IPS-18a (cell line): ENCODE measurements at regions not wholly inside any gene's neighbourhood (a gene's known extent, or its start where the extent isn't known, plus 50 kb on each side); places are given as distances from the start of the nearest gene placed in this dataset.
"Not testable (repeated sequence)": the region's sequence is repeated elsewhere in the genome, so short reads cannot be mapped to it uniquely, and the experiment has no call there.

Experiments
- H3K27ac ChIP-seq: one replicate; pipeline ENCODE4 v1.5.1; 2013; ENCODE audit warnings: low read length
- H3K27me3 ChIP-seq: one replicate; pipeline ENCODE4 v1.6.1; 2013; ENCODE audit warnings: mild to moderate bottlenecking, low read length; ENCODE audit not compliant: control insufficient read depth, insufficient read depth
- H3K36me3 ChIP-seq: one replicate; pipeline ENCODE4 v1.6.1; 2013; ENCODE audit warnings: low read depth, low read length; ENCODE audit not compliant: control insufficient read depth
- H3K4me1 ChIP-seq: one replicate; pipeline ENCODE4 v1.6.1; 2013; ENCODE audit warnings: low read depth, low read length; ENCODE audit not compliant: control insufficient read depth
- H3K4me3 ChIP-seq: one replicate; pipeline ENCODE4 v1.5.1; 2013; ENCODE audit warnings: low read length
- H3K9ac ChIP-seq: one replicate; pipeline ENCODE4 v1.6.1; 2013; ENCODE audit warnings: mild to moderate bottlenecking, low read length, moderate library complexity
- H3K9me3 ChIP-seq: one replicate; pipeline ENCODE4 v1.6.1; 2013; ENCODE audit warnings: low read depth, low read length; ENCODE audit not compliant: control insufficient read depth

GRCh38 chr5:135156337-135156714 is 122.3 kb upstream of the PITX1 start:
- Histone ChIP-seq H3K36me3 (no peaks in the 10 kb centered on the region), H3K27me3 (no peaks in the 10 kb centered on the region), H3K4me1 (no peaks in the 10 kb centered on the region), H3K4me3 (no peak overlapping the region), H3K9me3 (no peaks in the 10 kb centered on the region), H3K9ac (no peak overlapping the region), H3K27ac (no peak overlapping the region)

GRCh38 chr5:135155616-135156214 is 121.7 kb upstream of the PITX1 start:
- Histone ChIP-seq H3K27me3 (no peaks in the 10 kb centered on the region), H3K4me3 (no peak overlapping the region), H3K9ac (no peak overlapping the region), H3K36me3 (no peaks in the 10 kb centered on the region), H3K9me3 (no peaks in the 10 kb centered on the region), H3K4me1 (peaks cover under 1% of the 10 kb centered on the region), H3K27ac (no peak overlapping the region)

- no peaks in the 10 kb centered on the region for H3K9me3 ChIP-seq
- H3K36me3 ChIP-seq, result no peaks in the 10 kb centered on the region
- no peak overlapping the region for H3K4me3 ChIP-seq
- H3K9ac ChIP-seq, result no peak overlapping the region
- H3K4me1 ChIP-seq, result peaks cover 3% of the 10 kb centered on the region
- no peaks in the 10 kb centered on the region for H3K27me3 ChIP-seq
- H3K27ac ChIP-seq, result no peak overlapping the region
These were observed 120.9 kb upstream of the PITX1 start for GRCh38 chr5:135154961-135155360.

DNA sequence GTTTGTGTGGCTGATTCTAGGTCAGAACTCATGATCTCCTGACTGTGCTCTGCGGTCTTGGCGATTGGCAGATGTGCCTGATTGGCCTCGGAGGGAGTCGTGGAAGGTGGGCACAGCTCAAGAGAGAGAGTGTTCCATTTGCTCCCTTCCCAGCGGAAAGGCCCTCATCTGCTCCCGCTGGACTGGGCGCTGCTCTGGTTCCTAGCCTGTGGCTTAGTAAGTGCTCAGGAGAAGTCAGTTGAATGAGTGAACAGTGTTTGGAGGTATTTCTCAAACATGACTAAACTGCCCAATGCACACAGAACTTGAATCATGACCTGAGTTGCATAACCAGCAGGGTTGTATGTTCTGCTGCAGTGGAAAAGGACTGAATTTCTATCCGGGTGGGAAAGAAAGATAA is 120.2 kb upstream of the PITX1 start:
- Histone ChIP-seq H3K9me3 (no peaks in the 10 kb centered on the region), H3K4me1 (peaks cover 3% of the 10 kb centered on the region), H3K36me3 (no peaks in the 10 kb centered on the region), H3K9ac (no peak overlapping the region), H3K27me3 (no peaks in the 10 kb centered on the region), H3K4me3 (no peak overlapping the region), H3K27ac (no peak overlapping the region)

DNA sequence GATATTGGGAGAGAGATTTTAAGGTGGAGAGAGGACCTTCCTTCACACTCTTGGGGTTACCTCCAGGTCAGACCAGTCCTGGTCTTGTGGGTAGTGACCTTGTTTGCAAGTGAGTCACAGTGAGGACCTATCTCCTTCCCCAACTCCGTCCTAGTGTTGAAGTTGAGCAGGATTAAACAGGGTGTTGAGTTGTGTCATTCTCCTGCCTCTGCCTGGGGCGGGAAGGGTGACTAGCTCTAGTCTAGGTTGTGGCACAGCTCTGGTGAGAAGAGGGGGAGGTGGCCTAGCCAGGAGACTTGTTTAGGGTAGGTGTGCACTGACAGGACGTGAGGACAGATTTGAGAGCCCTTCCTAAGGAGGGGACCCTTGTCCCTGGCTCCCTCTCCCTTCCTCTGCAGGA is 119.6 kb upstream of the PITX1 start:
- no peak overlapping the region for H3K9ac ChIP-seq
- H3K4me3 ChIP-seq, result no peak overlapping the region
- H3K27ac ChIP-seq, result no peak overlapping the region
- H3K27me3 ChIP-seq, result no peaks in the 10 kb centered on the region
- peaks cover 3% of the 10 kb centered on the region for H3K4me1 ChIP-seq
- H3K36me3 ChIP-seq, result no peaks in the 10 kb centered on the region
- H3K9me3 ChIP-seq, result no peaks in the 10 kb centered on the region

DNA sequence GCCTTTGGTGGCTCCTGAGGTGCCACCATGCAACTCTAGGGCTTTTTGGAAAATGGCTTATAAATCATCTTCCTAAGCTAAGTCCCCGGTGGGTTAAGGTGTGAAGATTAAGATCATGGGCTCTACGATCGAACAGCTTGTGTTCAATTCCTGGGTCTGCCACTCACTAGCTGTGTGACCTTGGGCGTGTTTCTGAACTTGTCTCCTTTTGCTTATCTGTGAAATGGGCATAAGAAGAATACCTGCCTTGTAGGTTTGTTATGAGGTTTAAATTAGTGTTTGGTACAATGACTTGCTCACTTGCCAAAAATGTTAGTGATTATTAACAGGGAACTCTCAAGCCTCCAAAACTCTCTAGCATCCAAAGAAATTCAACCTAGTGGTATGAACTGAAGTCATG is 119.2 kb upstream of the PITX1 start:
- Histone ChIP-seq H3K27ac (no peak overlapping the region), H3K27me3 (no peaks in the 10 kb centered on the region), H3K9me3 (no peaks in the 10 kb centered on the region), H3K36me3 (no peaks in the 10 kb centered on the region), H3K4me3 (no peak overlapping the region), H3K4me1 (peaks cover 3% of the 10 kb centered on the region), H3K9ac (no peak overlapping the region)

DNA sequence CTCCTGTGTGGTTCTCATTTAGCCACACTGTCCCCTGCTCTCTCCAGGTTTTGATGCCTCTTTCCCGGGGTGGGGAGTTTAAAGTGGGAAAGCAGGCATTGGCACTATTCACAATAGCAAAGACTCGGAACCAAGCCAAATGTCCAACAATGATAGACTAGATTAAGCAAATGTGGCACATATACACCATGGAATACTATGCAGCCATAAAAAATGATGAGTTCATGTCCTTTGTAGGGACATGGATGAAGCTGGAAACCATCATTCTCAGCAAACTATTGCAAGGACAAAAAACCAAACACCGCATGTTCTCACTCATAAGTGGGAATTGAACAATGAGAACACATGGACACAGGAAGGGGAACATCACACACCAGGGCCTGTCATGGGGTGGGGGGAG is 117.6 kb upstream of the PITX1 start:
- H3K27ac ChIP-seq, H3K9me3 ChIP-seq, H3K4me1 ChIP-seq, H3K4me3 ChIP-seq, H3K27me3 ChIP-seq, H3K36me3 ChIP-seq, H3K9ac ChIP-seq: not testable (repeated sequence)

- no peak overlapping the region for H3K27ac ChIP-seq
- no peaks in the 10 kb centered on the region for H3K27me3 ChIP-seq
- H3K4me3 ChIP-seq, result no peak overlapping the region
- H3K9me3 ChIP-seq, result no peaks in the 10 kb centered on the region
- no peak overlapping the region for H3K9ac ChIP-seq
- H3K4me1 ChIP-seq, result peaks cover 3% of the 10 kb centered on the region
- H3K36me3 ChIP-seq, result no peaks in the 10 kb centered on the region
These were observed 117.2 kb upstream of the PITX1 start for GRCh38 chr5:135151256-135151655.

GRCh38 chr5:135150767-135151166 is 116.7 kb upstream of the PITX1 start:
- Histone ChIP-seq H3K9ac (no peak overlapping the region), H3K4me1 (peaks cover 3% of the 10 kb centered on the region), H3K27me3 (no peaks in the 10 kb centered on the region), H3K27ac (no peak overlapping the region), H3K9me3 (no peaks in the 10 kb centered on the region), H3K36me3 (no peaks in the 10 kb centered on the region), H3K4me3 (no peak overlapping the region)

DNA sequence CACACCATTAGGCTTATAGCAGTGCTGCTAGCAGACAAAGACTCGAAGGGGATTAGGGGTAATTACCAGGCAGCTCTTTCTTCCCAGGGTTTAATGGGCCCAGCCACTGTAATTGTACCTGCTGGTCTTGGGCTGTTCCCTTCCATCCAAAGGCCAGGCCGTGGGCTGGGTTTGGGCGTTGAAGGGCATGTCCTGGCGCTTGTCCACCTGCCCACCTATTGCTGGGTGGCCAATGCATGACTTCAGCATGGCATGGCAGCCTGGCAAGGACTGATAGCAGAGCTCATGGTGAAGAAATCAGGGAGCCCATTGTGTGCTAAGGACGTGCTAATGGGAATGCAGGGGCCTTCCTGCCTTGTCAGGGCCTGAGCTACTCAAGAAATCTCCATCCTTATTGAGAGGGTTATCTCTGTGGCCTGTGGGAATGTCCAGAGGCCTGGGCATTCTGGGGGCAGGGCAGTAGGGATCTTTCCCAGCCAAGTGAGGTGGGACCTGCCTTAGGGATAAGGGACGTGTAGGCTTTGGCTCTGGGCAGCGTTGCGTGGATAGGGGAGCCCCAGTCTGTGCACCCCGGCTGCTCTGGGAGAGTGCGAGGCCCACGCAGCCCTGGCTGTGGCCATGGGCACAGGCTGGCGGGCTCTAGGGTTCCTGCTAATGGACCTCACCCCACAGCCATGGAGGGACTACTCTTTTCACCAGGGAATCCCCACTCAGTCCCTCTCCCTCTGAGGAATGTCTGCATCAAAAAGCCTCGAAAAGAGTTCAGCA is 116.1 kb upstream of the PITX1 start:
- Histone ChIP-seq H3K9me3 (no peaks in the 10 kb centered on the region), H3K4me3 (no peak overlapping the region), H3K9ac (no peak overlapping the region)

GRCh38 chr5:135149229-135149955 is 115.4 kb upstream of the PITX1 start:
- H3K27ac ChIP-seq, result no peak overlapping the region

More for the DNA sequence above, 116.1 kb upstream of the PITX1 start:
- Histone ChIP-seq H3K27ac (no peak overlapping the region), H3K27me3 (no peaks in the 10 kb centered on the region), H3K36me3 (no peaks in the 10 kb centered on the region), H3K4me1 (peaks cover 3% of the 10 kb centered on the region)

More at GRCh38 chr5:135149229-135149955, 115.4 kb upstream of the PITX1 start:
- Histone ChIP-seq H3K27me3 (no peaks in the 10 kb centered on the region), H3K4me1 (peaks cover 3% of the 10 kb centered on the region), H3K36me3 (no peaks in the 10 kb centered on the region), H3K9me3 (no peaks in the 10 kb centered on the region), H3K4me3 (no peak overlapping the region), H3K9ac (no peak overlapping the region)
